ENCODE measurements at regions not wholly inside any gene's neighbourhood (a gene's known extent, or its start where the extent isn't known, plus 50 kb on each side); places are given as distances from the start of the nearest gene placed in this dataset.

GRCh38 chr16:73956587-73957494 lies 339.8 kb upstream of the PSMD7 start:
- Histone ChIP-seq H3K36me3 (ENCODE audit: insufficient read depth in 1 of 2, low read depth in 1 of 2) (no peaks in the 10 kb centered on the region), H3K4me3 (no peak overlapping the region), H3K27ac (no peak overlapping the region), H3K9me3 (no peaks in the 10 kb centered on the region), H3K27me3 (ENCODE audit: insufficient read depth in 3 of 3, low read length in 2 of 3) (no peaks in the 10 kb centered on the region), H3K4me1 (no peaks in the 10 kb centered on the region)
- TF ChIP-seq CTCF (IDR thresholded peaks at IDR 0.05) = peak; percentile 72
- intact Hi-C loops (cut with DNase I) = loop anchor here (10.0 kb wide), 3 partner anchors 392 to 1832 kb away; no protein-coding TSS in a partner anchor
- 42 to 48% (median 45%) methylated on average over 10 of the region's 10 CpGs for WGBS, 3 donors
- ATAC-seq (peak in 2 of 4 donors; percentile 60 to 70), DNase-seq (peak in 1 of 2 donors; percentile 57)

GRCh38 chr16:73955702-73956101 lies 340.9 kb upstream of the PSMD7 start:
- Histone ChIP-seq H3K4me1 (no peaks in the 10 kb centered on the region), H3K4me3 (no peak overlapping the region), H3K36me3 (ENCODE audit: insufficient read depth in 1 of 2, low read depth in 1 of 2) (no peaks in the 10 kb centered on the region), H3K9me3 (no peaks in the 10 kb centered on the region), H3K27ac (no peak overlapping the region), H3K27me3 (ENCODE audit: insufficient read depth in 3 of 3, low read length in 2 of 3) (no peaks in the 10 kb centered on the region)
- 76 to 83% (median 78%) methylated on average over 11 of the region's 11 CpGs for WGBS, 3 donors
- no peak for ATAC-seq
- no peak for TF ChIP-seq CTCF (IDR thresholded peaks at IDR 0.05)
- no peak for DNase-seq
- intact Hi-C loops (cut with DNase I) = loop anchor here (10.0 kb wide), 3 partner anchors 391 to 1831 kb away; no protein-coding TSS in a partner anchor

GRCh38 chr16:73955255-73955654 lies 341.4 kb upstream of the PSMD7 start:
- H3K4me3 ChIP-seq = no peak overlapping the region
- no peaks in the 10 kb centered on the region for H3K9me3 ChIP-seq
- no peak overlapping the region for H3K27ac ChIP-seq
- TF ChIP-seq CTCF (IDR thresholded peaks at IDR 0.05) = no peak
- no peaks in the 10 kb centered on the region for H3K36me3 ChIP-seq (ENCODE audit: insufficient read depth in 1 of 2, low read depth in 1 of 2)
- intact Hi-C loops (cut with DNase I) = loop anchor here (10.0 kb wide), 3 partner anchors 390 to 1830 kb away; no protein-coding TSS in a partner anchor
- no peak for ATAC-seq
- no peaks in the 10 kb centered on the region for H3K27me3 ChIP-seq (ENCODE audit: insufficient read depth in 3 of 3, low read length in 2 of 3)
- DNase-seq = no peak
- H3K4me1 ChIP-seq = no peaks in the 10 kb centered on the region
- WGBS, 3 donors = 76 to 77% (median 76%) methylated on average over 1 of the region's 1 CpG

- no peaks in the 10 kb centered on the region for H3K9me3 ChIP-seq
- ATAC-seq = peak in 1 of 4 donors; percentile 13
- no peak for TF ChIP-seq CTCF (IDR thresholded peaks at IDR 0.05)
- H3K4me3 ChIP-seq = no peak overlapping the region
- peak in 1 of 2 donors; percentile 54 for DNase-seq
- H3K36me3 ChIP-seq (ENCODE audit: insufficient read depth in 1 of 2, low read depth in 1 of 2) = no peaks in the 10 kb centered on the region
- intact Hi-C loops (cut with DNase I) = loop anchor here (10.0 kb wide), 3 partner anchors 387 to 1827 kb away; no protein-coding TSS in a partner anchor
- no peaks in the 10 kb centered on the region for H3K27me3 ChIP-seq (ENCODE audit: insufficient read depth in 3 of 3, low read length in 2 of 3)
- WGBS, 3 donors = 18 to 21% (median 19%) methylated on average over 3 of the region's 3 CpGs
- no peaks in the 10 kb centered on the region for H3K4me1 ChIP-seq
- H3K27ac ChIP-seq = peak overlapping the region; percentile 33
Observed at GRCh38 chr16:73951481-73951880, 345.1 kb upstream of the PSMD7 start.

Data from psoas muscle (tissue), 7 donors.